HG03378 (cell line): ENCODE measurements at regions not wholly inside any gene's neighbourhood (a gene's known extent, or its start where the extent isn't known, plus 50 kb on each side); places are given as distances from the start of the nearest gene placed in this dataset.
"Not testable (repeated sequence)": the region's sequence is repeated elsewhere in the genome, so short reads cannot be mapped to it uniquely, and the experiment has no call there.

Experiments used
- ATAC-seq: cut with Tn5 transposase; IDR thresholded peaks from one replicate; pipeline ENCODE4 v1.9.1; 2021; ENCODE audit warnings: mild to moderate bottlenecking, moderate library complexity; ENCODE audit not compliant: unreplicated experiment

DNA sequence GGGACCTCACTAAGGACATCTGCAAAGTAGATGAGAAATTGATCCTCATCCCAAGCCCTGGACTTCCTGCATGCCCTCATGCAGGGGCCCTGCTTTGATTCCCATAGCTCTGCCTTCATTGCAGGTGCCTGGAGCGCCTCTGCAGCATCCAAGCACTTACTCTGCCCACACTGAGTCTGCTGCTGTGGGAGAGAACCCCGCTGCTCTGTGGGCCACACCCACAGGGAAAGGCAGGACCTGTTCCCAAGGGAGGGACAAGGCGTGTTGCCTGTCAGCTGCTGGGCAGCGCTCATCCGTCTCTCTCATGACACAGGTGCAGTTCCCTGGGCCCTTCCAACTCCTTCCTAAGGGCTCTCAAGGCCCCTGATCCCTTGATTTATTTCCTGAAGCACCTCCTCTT is 266.8 kb upstream of the SMIM21 start:
- no peak for ATAC-seq

GRCh38 chr18:75691483-75691882 is 264.0 kb upstream of the SMIM21 start:
- ATAC-seq, result no peak

DNA sequence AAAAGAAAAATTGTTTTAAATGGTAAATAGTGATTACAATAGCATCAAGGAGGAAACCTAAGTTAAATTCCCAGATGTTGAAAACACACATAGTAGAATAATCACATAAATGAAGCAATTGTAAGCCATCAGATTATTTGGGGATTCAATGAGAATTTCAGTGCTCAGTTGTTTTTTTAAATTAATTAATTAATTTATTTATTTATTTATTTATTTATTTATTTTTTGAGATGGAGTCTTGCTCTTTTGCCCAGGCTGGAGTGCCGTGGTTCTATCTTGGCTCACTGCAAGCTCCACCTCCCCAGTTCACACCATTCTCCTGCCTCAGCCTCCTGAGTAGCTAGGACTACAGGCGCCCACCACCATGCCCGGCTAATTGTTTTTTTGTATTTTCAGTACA is 262.8 kb upstream of the SMIM21 start:
- not testable (repeated sequence) for ATAC-seq

- no peak for ATAC-seq
These were observed 260.1 kb upstream of the SMIM21 start for GRCh38 chr18:75687626-75688025.

GRCh38 chr18:75683426-75683825 is 255.9 kb upstream of the SMIM21 start:
- no peak for ATAC-seq

DNA sequence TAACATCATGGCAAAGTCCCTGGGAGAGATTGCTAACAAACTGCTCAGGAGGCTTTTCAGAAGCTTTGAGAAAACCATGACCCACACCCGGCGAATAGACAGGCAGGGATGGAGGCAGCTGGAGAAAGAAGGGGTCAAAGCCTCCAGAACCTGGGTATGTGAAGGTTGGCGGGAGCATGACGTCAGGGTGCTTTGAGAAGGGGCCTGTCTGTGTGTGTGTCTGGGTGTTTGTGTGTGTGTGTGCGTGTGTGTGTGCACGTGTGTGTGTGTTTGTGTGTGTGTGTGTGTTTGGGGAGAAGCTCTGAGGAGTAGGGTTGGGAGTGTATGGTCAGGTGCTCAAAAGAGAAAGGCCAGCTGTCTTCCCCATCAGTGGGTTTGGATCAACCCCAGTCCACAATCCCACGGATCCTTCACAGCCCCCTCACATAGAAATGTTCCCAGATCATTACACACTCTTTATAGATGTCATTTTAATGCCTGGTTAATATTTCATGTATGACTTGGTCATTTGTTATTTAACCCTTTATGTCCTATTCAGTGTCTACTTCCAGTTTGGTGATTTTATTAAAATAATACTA is 254.1 kb upstream of the SMIM21 start:
- no peak for ATAC-seq

- ATAC-seq, result no peak
These were observed 251.8 kb upstream of the SMIM21 start for GRCh38 chr18:75679331-75679730.

DNA sequence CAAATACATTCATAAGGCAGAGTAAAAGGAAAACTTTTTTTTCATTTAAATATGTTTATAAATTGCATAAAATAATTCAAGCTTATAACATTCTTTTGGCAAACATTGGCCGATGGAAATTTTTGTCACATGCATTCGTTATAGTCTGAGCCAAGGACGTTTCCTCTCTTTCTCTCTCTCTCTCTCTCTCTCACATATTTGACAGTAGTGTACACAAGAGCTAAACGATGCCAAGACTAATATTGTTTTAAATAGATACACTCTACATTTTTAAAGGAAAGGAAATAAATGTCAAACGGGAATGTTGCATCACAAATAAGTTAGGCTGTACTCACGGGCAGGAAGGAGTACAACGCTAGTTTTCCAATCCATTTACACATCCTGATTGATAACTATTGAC is 251.1 kb upstream of the SMIM21 start:
- ATAC-seq, result no peak

- no peak for ATAC-seq
These were observed 250.4 kb upstream of the SMIM21 start for GRCh38 chr18:75677696-75678455.

- ATAC-seq, result no peak
These were observed 233.4 kb upstream of the SMIM21 start for GRCh38 chr18:75660932-75661331.

- no peak for ATAC-seq
These were observed 232.1 kb upstream of the SMIM21 start for GRCh38 chr18:75659535-75660023.

- ATAC-seq, result no peak
These were observed 230.8 kb upstream of the SMIM21 start for GRCh38 chr18:75658330-75658729.

GRCh38 chr18:75656563-75657247 is 229.2 kb upstream of the SMIM21 start:
- no peak for ATAC-seq

- ATAC-seq, result no peak
These were observed 228.5 kb upstream of the SMIM21 start for GRCh38 chr18:75656035-75656434.

GRCh38 chr18:75654851-75655751 is 227.6 kb upstream of the SMIM21 start:
- no peak for ATAC-seq

GRCh38 chr18:75654386-75654785 is 226.9 kb upstream of the SMIM21 start:
- no peak for ATAC-seq

GRCh38 chr18:75652528-75652927 is 225.0 kb upstream of the SMIM21 start:
- ATAC-seq, result no peak

GRCh38 chr18:75644871-75645270 is 217.4 kb upstream of the SMIM21 start:
- no peak for ATAC-seq

- no peak for ATAC-seq
These were observed 215.6 kb upstream of the SMIM21 start for GRCh38 chr18:75643083-75643482.

DNA sequence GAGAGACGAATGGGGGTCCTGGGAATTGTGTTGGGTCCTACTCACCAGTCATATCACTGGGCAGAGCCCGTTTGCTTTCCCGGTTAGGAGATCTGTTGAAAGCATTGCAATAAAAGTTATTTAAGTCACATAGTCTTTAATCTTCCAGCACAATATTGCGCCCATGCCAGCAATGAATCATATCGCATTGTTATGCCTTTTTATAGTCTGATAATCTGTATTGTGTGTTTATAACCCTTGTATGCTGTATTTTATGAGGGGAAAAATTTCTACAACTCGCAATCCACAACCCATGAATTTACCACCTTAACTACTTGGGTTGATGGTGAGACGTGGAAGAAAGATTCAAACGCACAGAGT is 211.9 kb upstream of the SMIM21 start:
- no peak for ATAC-seq
